HG03066 (cell line): ENCODE measurements at regions not wholly inside any gene's neighbourhood (a gene's known extent, or its start where the extent isn't known, plus 50 kb on each side); places are given as distances from the start of the nearest gene placed in this dataset.
"Not testable (repeated sequence)": the region's sequence is repeated elsewhere in the genome, so short reads cannot be mapped to it uniquely, and the experiment has no call there.

ENCODE experiments used
- ATAC-seq: cut with Tn5 transposase; IDR thresholded peaks from one replicate; pipeline ENCODE4 v1.9.1; 2021; ENCODE audit warnings: low read depth; ENCODE audit not compliant: unreplicated experiment

GRCh38 chr14:105920803-105921755 lies 394.7 kb downstream of the TMEM121 start:
- ATAC-seq = not testable (repeated sequence)

- ATAC-seq = not testable (repeated sequence)
Observed at GRCh38 chr14:105921781-105922180, 395.4 kb downstream of the TMEM121 start.

GRCh38 chr14:105923520-105924191 lies 397.3 kb downstream of the TMEM121 start:
- not testable (repeated sequence) for ATAC-seq

GRCh38 chr14:105924951-105925591 lies 398.7 kb downstream of the TMEM121 start:
- ATAC-seq = no peak

GRCh38 chr14:105925615-105926372 lies 399.4 kb downstream of the TMEM121 start:
- ATAC-seq = no peak

GRCh38 chr14:105926373-105927095 lies 400.2 kb downstream of the TMEM121 start:
- ATAC-seq = no peak

- no peak for ATAC-seq
Observed at GRCh38 chr14:105927096-105928060, 401.0 kb downstream of the TMEM121 start.

GRCh38 chr14:105928171-105929111 lies 402.1 kb downstream of the TMEM121 start:
- not testable (repeated sequence) for ATAC-seq

GRCh38 chr14:105929327-105930081 lies 403.1 kb downstream of the TMEM121 start:
- no peak for ATAC-seq

- no peak for ATAC-seq
Observed at GRCh38 chr14:105930572-105930971, 404.2 kb downstream of the TMEM121 start.

- no peak for ATAC-seq
Observed at GRCh38 chr14:105931808-105932483, 405.6 kb downstream of the TMEM121 start.

- ATAC-seq = no peak
Observed at GRCh38 chr14:105933238-105933637, 406.9 kb downstream of the TMEM121 start.

GRCh38 chr14:105935384-105935783 lies 409.0 kb downstream of the TMEM121 start:
- ATAC-seq = no peak

GRCh38 chr14:105937253-105938054 lies 411.1 kb downstream of the TMEM121 start:
- no peak for ATAC-seq

- no peak for ATAC-seq
Observed at GRCh38 chr14:105938055-105938863, 411.9 kb downstream of the TMEM121 start.
